ENCODE measurements at regions not wholly inside any gene's neighbourhood (a gene's known extent, or its start where the extent isn't known, plus 50 kb on each side); places are given as distances from the start of the nearest gene placed in this dataset.

GRCh38 chr5:77920359-77921058 is 144.4 kb upstream of the TBCA start:
- TF ChIP-seq POLR2A (IDR thresholded peaks at IDR 0.05; ENCODE audit: extremely low read depth, insufficient read length) (no peak), MYC (IDR thresholded peaks at IDR 0.05; ENCODE audit: low read depth, low read length) (no peak), MAX (IDR thresholded peaks at IDR 0.05; ENCODE audit: low read depth, low read length) (no peak), CTCF (IDR thresholded peaks at IDR 0.05; ENCODE audit: low read depth, low read length) (no peak)
- no peak overlapping the region for H3K4me3 ChIP-seq (ENCODE audit: low read depth, low read length)
- no peak for DNase-seq (ENCODE audit: low read depth)

GRCh38 chr5:77915346-77915745 is 139.2 kb upstream of the TBCA start:
- DNase-seq (ENCODE audit: low read depth): no peak
- TF ChIP-seq POLR2A (IDR thresholded peaks at IDR 0.05; ENCODE audit: extremely low read depth, insufficient read length): no peak
- TF ChIP-seq MAX (IDR thresholded peaks at IDR 0.05; ENCODE audit: low read depth, low read length): no peak
- no peak for TF ChIP-seq CTCF (IDR thresholded peaks at IDR 0.05; ENCODE audit: low read depth, low read length)
- TF ChIP-seq MYC (IDR thresholded peaks at IDR 0.05; ENCODE audit: low read depth, low read length): no peak
- no peak overlapping the region for H3K4me3 ChIP-seq (ENCODE audit: low read depth, low read length)

GRCh38 chr5:77912721-77913120 is 136.6 kb upstream of the TBCA start:
- TF ChIP-seq MAX (IDR thresholded peaks at IDR 0.05; ENCODE audit: low read depth, low read length): no peak
- H3K4me3 ChIP-seq (ENCODE audit: low read depth, low read length): no peak overlapping the region
- no peak for DNase-seq (ENCODE audit: low read depth)

GRCh38 chr5:77910602-77911188 is 134.6 kb upstream of the TBCA start:
- TF ChIP-seq POLR2A (IDR thresholded peaks at IDR 0.05; ENCODE audit: extremely low read depth, insufficient read length): no peak
- TF ChIP-seq MYC (IDR thresholded peaks at IDR 0.05; ENCODE audit: low read depth, low read length): no peak
- no peak for TF ChIP-seq MAX (IDR thresholded peaks at IDR 0.05; ENCODE audit: low read depth, low read length)
- TF ChIP-seq CTCF (IDR thresholded peaks at IDR 0.05; ENCODE audit: low read depth, low read length): no peak
- no peak for DNase-seq (ENCODE audit: low read depth)
- no peak overlapping the region for H3K4me3 ChIP-seq (ENCODE audit: low read depth, low read length)

GRCh38 chr5:77909237-77909636 is 133.1 kb upstream of the TBCA start:
- DNase-seq (ENCODE audit: low read depth): no peak
- TF ChIP-seq MYC (IDR thresholded peaks at IDR 0.05; ENCODE audit: low read depth, low read length) (no peak), CTCF (IDR thresholded peaks at IDR 0.05; ENCODE audit: low read depth, low read length) (no peak), POLR2A (IDR thresholded peaks at IDR 0.05; ENCODE audit: extremely low read depth, insufficient read length) (no peak), MAX (IDR thresholded peaks at IDR 0.05; ENCODE audit: low read depth, low read length) (no peak)
- no peak overlapping the region for H3K4me3 ChIP-seq (ENCODE audit: low read depth, low read length)

- no peak for TF ChIP-seq CTCF (IDR thresholded peaks at IDR 0.05; ENCODE audit: low read depth, low read length)
- no peak overlapping the region for H3K4me3 ChIP-seq (ENCODE audit: low read depth, low read length)
- no peak for DNase-seq (ENCODE audit: low read depth)
Observed at GRCh38 chr5:77908787-77909186, 132.6 kb upstream of the TBCA start.

Measured in NB4 (cell line).